ENCODE measurements at regions not wholly inside any gene's neighbourhood (a gene's known extent, or its start where the extent isn't known, plus 50 kb on each side); places are given as distances from the start of the nearest gene placed in this dataset.

- Histone ChIP-seq H3K27me3 (ENCODE audit: insufficient read depth) (no peaks in the 10 kb centered on the region; the same call in 1 of the 2 replicates), H3K9me2 (no peaks in the 10 kb centered on the region), H3K4me1 (ENCODE audit: control insufficient read depth in 1 of 2, insufficient read depth in 2 of 2, low read depth in 1 of 2, low read length in 1 of 2) (no peaks in the 10 kb centered on the region), H3K79me2 (ENCODE audit: insufficient read depth) (no peaks in the 10 kb centered on the region), H3K4me2 (no peak overlapping the region), H3K27ac (ENCODE audit: low read depth in 2 of 2, low read length in 1 of 2) (no peak overlapping the region), H3K36me3 (replicated peaks in 1 of 2; ENCODE audit: control insufficient read depth in 1 of 2, insufficient read depth in 2 of 2, low read length in 1 of 2) (no peaks in the 10 kb centered on the region), H2AFZ (ENCODE audit: low read depth) (no peak overlapping the region), H3K9me3 (no peaks in the 10 kb centered on the region), H3F3A (replicated peaks; ENCODE audit: insufficient read depth) (no peaks in the 10 kb centered on the region), H4K20me1 (ENCODE audit: insufficient read depth) (no peaks in the 10 kb centered on the region), H3K4me3 (ENCODE audit: low read depth in 2 of 2, low read length in 1 of 2) (no peak overlapping the region), H3K9ac (no peak overlapping the region)
- no peak for DNase-seq
- POLR2A ChIA-PET = no interaction called here
- WGBS (ENCODE audit: low lambda C conversion rate) = 31% methylated on average over 6 of the region's 6 CpGs
- CTCF ChIA-PET = interaction anchor here (0.8 to 6.4 kb wide), 16 partner anchors 11 to 597 kb away, joined by 3 to 41 read pairs (median 5); no protein-coding TSS in a partner anchor
- TF ChIP-seq PBX3 (IDR thresholded peaks at IDR 0.05) = no peak
- no peak for TF ChIP-seq TAF1 (IDR thresholded peaks at IDR 0.05; ENCODE audit: borderline replicate concordance, low read depth, low read length)
- TF ChIP-seq RFX5 (IDR thresholded peaks at IDR 0.05; ENCODE audit: low read length) = no peak
- TF ChIP-seq JUND (IDR thresholded peaks at IDR 0.05) = no peak
- no peak for TF ChIP-seq TEAD4 (IDR thresholded peaks at IDR 0.05; ENCODE audit: borderline replicate concordance, insufficient read depth)
- TF ChIP-seq ELF1 (IDR thresholded peaks at IDR 0.05) = no peak
- TF ChIP-seq RCOR1 (IDR thresholded peaks at IDR 0.05; ENCODE audit: low read length) = no peak
- no peak for TF ChIP-seq USF2 (IDR thresholded peaks at IDR 0.05; ENCODE audit: borderline replicate concordance, low read depth, low read length)
- TF ChIP-seq, protein P1, sequence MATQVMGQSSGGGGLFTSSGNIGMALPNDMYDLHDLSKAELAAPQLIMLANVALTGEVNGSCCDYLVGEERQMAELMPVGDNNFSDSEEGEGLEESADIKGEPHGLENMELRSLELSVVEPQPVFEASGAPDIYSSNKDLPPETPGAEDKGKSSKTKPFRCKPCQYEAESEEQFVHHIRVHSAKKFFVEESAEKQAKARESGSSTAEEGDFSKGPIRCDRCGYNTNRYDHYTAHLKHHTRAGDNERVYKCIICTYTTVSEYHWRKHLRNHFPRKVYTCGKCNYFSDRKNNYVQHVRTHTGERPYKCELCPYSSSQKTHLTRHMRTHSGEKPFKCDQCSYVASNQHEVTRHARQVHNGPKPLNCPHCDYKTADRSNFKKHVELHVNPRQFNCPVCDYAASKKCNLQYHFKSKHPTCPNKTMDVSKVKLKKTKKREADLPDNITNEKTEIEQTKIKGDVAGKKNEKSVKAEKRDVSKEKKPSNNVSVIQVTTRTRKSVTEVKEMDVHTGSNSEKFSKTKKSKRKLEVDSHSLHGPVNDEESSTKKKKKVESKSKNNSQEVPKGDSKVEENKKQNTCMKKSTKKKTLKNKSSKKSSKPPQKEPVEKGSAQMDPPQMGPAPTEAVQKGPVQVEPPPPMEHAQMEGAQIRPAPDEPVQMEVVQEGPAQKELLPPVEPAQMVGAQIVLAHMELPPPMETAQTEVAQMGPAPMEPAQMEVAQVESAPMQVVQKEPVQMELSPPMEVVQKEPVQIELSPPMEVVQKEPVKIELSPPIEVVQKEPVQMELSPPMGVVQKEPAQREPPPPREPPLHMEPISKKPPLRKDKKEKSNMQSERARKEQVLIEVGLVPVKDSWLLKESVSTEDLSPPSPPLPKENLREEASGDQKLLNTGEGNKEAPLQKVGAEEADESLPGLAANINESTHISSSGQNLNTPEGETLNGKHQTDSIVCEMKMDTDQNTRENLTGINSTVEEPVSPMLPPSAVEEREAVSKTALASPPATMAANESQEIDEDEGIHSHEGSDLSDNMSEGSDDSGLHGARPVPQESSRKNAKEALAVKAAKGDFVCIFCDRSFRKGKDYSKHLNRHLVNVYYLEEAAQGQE (IDR thresholded peaks at IDR 0.05; ENCODE audit: low read depth, low read length) = no peak
- no peak for TF ChIP-seq FOXJ3 (CRISPR knock-in tag; IDR thresholded peaks at IDR 0.05)
- TF ChIP-seq, protein P2, sequence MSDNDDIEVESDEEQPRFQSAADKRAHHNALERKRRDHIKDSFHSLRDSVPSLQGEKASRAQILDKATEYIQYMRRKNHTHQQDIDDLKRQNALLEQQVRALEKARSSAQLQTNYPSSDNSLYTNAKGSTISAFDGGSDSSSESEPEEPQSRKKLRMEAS (IDR thresholded peaks at IDR 0.05; ENCODE audit: low read depth) = no peak
- TF ChIP-seq POLR2AphosphoS5 (IDR thresholded peaks at IDR 0.05; ENCODE audit: low read depth, low read length) = no peak
- no peak for TF ChIP-seq RXRA (IDR thresholded peaks at IDR 0.05; ENCODE audit: borderline replicate concordance, low read depth)
Measured at GRCh38 chr9:100715100-100715380, 137.2 kb downstream of the CAVIN4 start.

DNA sequence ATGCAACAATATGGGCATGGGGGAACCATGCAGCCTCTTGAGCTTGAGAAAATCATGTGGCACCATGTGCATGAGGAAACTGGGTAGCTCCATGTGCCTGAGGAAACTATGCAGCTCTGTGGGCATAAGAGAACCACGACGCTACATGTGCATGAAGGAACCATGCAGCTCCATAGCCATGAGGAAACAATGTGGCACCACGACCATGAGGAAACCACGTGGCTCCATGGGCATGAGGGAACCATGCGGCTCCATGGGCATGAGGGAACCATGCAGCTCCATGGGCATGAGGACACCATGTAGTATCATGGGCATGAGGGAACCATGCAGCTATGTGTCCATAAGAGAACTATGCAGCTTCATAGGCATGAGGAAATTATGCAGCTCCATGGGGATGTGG lies 140.8 kb downstream of the CAVIN4 start:
- H3K36me3 ChIP-seq (replicated peaks in 1 of 2; ENCODE audit: control insufficient read depth in 1 of 2, insufficient read depth in 2 of 2, low read length in 1 of 2) = no peaks in the 10 kb centered on the region
- ChIA-PET CTCF (interaction anchor here (0.8 to 1.3 kb wide), 5 partner anchors 16 to 593 kb away, joined by 3 to 5 read pairs (median 3); no protein-coding TSS in a partner anchor), POLR2A (no interaction called here)
- no peak overlapping the region for H2AFZ ChIP-seq (ENCODE audit: low read depth)
- H3K79me2 ChIP-seq (ENCODE audit: insufficient read depth) = no peaks in the 10 kb centered on the region
- H3K9ac ChIP-seq = no peak overlapping the region
- no peak overlapping the region for H3K4me3 ChIP-seq (ENCODE audit: low read depth in 2 of 2, low read length in 1 of 2)
- H3K4me1 ChIP-seq (ENCODE audit: control insufficient read depth in 1 of 2, insufficient read depth in 2 of 2, low read depth in 1 of 2, low read length in 1 of 2) = no peaks in the 10 kb centered on the region
- no peaks in the 10 kb centered on the region for H3K9me2 ChIP-seq
- no peaks in the 10 kb centered on the region for H3K9me3 ChIP-seq
- WGBS (ENCODE audit: low lambda C conversion rate) = 7% methylated on average over 5 of the region's 5 CpGs
- H3K27ac ChIP-seq (ENCODE audit: low read depth in 2 of 2, low read length in 1 of 2) = no peak overlapping the region
- no peak for DNase-seq
- H4K20me1 ChIP-seq (ENCODE audit: insufficient read depth) = no peaks in the 10 kb centered on the region
- no peaks in the 10 kb centered on the region for H3K27me3 ChIP-seq (ENCODE audit: insufficient read depth)
- no peaks in the 10 kb centered on the region for H3F3A ChIP-seq (replicated peaks; ENCODE audit: insufficient read depth)
- H3K4me2 ChIP-seq = no peak overlapping the region
- TF ChIP-seq TEAD4 (IDR thresholded peaks at IDR 0.05; ENCODE audit: borderline replicate concordance, insufficient read depth) = no peak
- TF ChIP-seq EZH2phosphoT487 (IDR thresholded peaks at IDR 0.05; ENCODE audit: borderline replicate concordance, low read depth) = no peak
- TF ChIP-seq JUND (IDR thresholded peaks at IDR 0.05) = no peak
- no peak for TF ChIP-seq YY1 (IDR thresholded peaks at IDR 0.05; ENCODE audit: low read depth)
- no peak for TF ChIP-seq NFIC (IDR thresholded peaks at IDR 0.05; ENCODE audit: borderline replicate concordance)
- no peak for TF ChIP-seq GABPA (IDR thresholded peaks at IDR 0.05; ENCODE audit: low read depth)
- TF ChIP-seq USF1 (IDR thresholded peaks at IDR 0.05; ENCODE audit: borderline replicate concordance, low read depth) = no peak
- TF ChIP-seq, protein P1 (IDR thresholded peaks at IDR 0.05; ENCODE audit: low read depth, low read length) = no peak

Measured in SK-N-SH (cell line).